Retina (tissue), 1 donor: ENCODE measurements at regions not wholly inside any gene's neighbourhood (a gene's known extent, or its start where the extent isn't known, plus 50 kb on each side); places are given as distances from the start of the nearest gene placed in this dataset.
"Not testable (repeated sequence)": the region's sequence is repeated elsewhere in the genome, so short reads cannot be mapped to it uniquely, and the experiment has no call there.

Experiments
- DNase-seq: peaks from one replicate; pipeline ENCODE4 v3.0.0-alpha.2; 2016

DNA sequence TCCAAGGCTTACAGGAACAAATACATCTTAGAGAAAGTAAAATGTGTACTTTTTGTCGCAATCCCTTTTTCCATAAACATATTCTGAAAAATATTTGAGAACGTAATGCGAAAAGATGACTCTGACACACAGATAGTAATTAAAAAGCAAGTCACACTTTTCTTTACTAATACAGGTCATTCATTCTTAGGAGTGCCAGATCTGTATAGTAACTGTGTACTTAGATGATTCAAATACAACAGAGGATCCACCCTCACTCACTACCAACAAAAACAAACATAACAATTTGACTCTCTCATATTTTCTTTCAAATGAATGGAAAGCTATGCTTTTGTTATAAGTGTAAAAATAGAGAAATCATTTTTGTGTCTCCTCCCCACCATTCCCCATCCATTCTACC is 795.4 kb downstream of the SLC6A15 start:
- DNase-seq = no peak

DNA sequence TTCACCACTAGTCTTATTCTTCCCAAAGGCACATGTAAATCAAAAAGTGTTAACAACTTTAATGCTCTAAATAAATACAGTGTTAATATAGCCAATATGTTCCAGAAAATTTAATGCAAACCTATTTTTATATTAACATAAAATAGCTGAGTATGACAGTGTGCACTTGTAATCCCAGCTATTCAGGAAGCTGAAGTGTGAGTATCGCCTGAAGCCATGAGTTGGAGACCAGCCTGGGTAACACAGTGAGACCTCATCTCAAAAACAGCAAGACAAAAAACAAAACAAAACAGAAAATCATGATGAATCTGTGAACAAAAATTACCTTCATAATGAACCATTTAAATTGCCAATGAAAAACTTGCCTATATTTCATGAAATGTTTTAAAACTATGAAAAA is 798.9 kb downstream of the SLC6A15 start:
- DNase-seq = no peak

DNA sequence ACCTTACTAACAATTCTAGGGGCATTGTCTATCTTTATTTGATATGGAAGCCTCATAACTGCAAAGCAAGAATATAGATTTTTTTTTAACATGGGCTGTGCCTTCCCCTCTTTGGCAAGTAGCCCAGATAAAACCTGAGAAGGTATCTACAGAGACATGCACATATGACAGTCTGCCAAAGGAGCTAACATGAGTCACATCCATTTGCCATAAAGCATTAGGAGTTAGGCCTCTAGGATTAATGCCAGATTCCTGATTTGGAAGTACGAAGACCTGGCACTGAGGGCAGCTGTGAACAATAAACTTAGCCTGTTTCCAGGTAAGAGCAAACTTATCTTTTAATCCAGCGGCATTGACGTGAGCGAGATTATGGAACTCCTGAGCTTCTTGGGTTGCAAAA is 808.7 kb downstream of the SLC6A15 start:
- DNase-seq = not testable (repeated sequence)

DNA sequence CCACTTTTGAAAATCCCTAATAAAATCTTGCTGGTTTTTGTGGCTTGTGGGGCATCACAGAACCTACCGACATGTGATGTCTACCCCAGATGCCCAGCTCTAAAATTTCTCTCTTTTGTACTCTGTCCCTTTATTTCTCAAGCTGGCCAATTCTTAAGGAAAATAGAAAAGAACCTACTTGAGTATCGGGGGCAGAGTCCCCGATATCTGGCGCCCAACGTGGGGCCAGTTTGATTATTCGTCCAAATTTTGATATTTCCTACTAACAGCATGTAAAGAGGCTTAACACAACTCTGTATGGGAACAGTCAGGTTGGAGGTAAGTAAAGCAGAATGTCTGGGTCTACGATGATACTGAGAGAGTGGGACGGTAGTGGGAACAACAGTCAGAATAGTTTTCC is 810.6 kb downstream of the SLC6A15 start:
- not testable (repeated sequence) for DNase-seq

DNA sequence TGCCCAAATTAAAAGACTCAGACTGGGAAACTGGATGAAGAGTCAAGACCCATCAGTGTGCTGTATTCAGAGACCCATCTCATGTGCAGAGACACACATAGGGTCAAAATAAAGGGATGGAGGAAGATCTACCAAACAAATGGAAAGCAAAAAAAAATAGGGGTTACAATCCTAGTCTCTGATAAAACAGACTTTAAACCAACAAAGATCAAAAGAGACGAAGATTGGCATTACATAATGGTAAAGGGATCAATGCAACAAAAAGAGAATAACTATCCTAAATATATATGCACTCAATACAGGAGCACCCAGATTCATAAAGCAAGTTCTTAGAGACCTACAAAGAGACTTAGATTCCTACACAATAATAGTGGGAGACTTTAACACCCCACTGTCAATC is 813.0 kb downstream of the SLC6A15 start:
- not testable (repeated sequence) for DNase-seq

DNA sequence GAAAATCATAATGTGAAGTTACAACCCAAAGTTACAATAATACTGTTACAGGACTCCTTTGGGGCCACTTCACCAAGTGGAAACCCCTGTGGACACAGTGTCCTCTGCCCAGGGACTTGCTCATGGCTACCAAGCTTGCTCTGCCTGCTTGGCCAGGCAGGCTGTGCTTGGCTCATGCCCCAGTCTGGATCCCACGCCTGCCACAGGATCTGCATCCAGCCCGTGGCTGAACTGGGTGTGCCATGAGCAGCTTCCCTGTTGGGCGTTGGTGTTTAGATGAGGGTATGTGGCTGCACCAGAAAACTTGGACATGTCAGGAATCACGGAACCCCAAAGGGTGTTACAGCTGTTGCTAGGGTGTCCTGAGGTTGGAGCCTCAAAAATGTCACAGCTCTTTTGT is 820.9 kb downstream of the SLC6A15 start:
- DNase-seq = no peak

DNA sequence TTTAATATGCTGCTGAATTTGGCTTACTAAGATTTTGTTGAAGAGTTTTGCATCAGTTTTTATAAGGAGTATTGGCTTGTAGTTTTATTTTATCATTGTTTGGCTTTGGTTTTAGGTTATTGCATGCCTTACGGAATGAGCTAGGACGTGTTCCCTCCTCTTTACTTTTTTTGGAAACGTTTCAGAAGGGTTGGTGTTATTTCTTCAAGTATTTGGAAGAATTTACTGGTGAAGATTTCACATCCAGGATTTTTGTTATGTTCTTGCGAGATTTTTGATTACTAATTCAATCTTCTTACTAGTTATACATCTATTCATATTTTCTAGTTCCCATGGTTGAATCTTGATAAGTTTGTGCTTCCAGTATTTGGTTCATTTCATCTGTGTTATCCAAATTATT is 823.2 kb downstream of the SLC6A15 start:
- no peak for DNase-seq

DNA sequence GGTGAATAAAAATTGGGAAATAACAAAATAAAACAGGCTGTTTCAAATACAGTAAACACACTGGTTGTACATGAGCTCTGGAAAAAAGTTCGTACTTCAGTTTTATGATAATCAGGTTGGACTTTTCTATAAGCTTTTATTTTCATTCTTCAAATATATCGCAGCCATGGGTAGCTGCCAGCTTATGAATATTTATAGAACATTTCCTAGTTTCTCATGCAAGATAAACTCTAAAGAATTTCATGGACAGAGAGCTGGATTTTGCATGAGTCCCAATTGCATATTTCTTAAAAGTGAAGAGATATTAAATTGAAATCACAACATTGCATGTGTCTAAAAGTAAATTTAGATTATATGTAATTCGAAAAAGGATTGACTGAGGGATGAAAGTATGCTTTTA is 827.6 kb downstream of the SLC6A15 start:
- DNase-seq = no peak

DNA sequence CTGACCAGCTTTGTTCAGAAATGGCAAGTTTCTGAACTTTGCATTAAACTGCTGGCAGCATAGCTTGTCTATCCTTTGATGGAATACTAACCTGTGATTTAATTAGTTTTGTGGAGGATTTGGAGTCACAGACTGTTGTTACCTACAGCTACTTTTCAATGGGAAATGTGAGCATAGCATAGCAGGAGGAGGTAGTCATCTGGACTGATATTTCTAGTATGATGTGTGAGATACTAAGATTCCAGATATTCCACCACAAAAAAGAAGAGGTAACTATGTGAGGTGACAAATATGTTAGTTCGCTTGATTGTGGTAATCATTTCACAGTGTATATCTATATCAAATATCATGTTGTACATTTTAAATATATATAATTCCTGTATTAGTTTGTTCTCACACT is 833.0 kb downstream of the SLC6A15 start:
- no peak for DNase-seq

GRCh38 chr12:84077679-84078078 is 834.9 kb downstream of the SLC6A15 start:
- DNase-seq = no peak

GRCh38 chr12:84075991-84076390 is 836.6 kb downstream of the SLC6A15 start:
- DNase-seq = no peak

GRCh38 chr12:84073401-84073800 is 839.2 kb downstream of the SLC6A15 start:
- no peak for DNase-seq

GRCh38 chr12:84072961-84073360 is 839.6 kb downstream of the SLC6A15 start:
- no peak for DNase-seq

DNA sequence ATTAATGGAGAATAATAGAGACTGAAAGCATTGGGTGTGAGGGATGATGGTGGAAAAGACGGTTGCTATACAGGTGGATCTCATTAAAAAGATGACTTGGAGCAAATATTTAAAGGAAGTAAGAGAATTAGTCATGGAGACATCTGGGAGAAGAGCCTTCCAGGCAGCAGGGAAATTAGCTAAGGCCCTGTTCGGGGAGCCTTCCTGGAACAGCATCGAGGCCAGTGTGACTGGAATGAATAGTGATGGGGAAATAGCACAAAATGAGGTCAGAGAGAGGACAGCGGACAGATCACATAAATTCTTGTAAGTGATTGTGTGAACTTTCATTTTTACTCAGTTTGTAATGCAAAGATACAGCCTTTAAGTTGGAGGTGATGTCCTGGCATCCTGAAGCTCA is 842.3 kb downstream of the SLC6A15 start:
- DNase-seq = no peak

DNA sequence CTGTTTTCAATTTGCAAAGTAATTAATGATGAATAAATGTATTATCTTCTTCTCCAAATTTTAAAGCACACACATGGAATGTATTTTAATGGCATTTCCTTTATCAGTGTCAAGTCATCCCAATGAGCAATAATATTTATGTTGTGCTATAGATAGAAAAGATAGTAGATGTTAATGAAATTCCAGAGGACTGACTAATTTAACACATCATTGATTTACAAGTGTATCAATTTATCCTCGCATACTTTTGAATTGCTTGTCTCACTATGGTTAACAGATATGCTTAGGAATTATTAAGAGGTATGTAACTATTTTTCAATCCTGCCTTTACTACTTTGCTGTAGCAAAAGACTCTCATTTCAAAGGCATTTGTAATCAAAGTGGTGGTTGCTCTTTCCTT is 842.9 kb downstream of the SLC6A15 start:
- DNase-seq = no peak

GRCh38 chr12:84069198-84069597 is 843.4 kb downstream of the SLC6A15 start:
- no peak for DNase-seq

- no peak for DNase-seq
Measured at GRCh38 chr12:84058136-84058535, 854.5 kb downstream of the SLC6A15 start.

GRCh38 chr12:84054811-84055210 is 857.8 kb downstream of the SLC6A15 start:
- no peak for DNase-seq

GRCh38 chr12:84047881-84048280 is 864.7 kb downstream of the SLC6A15 start:
- DNase-seq = no peak

- DNase-seq = no peak
Measured at GRCh38 chr12:84046859-84047258, 865.7 kb downstream of the SLC6A15 start.

DNA sequence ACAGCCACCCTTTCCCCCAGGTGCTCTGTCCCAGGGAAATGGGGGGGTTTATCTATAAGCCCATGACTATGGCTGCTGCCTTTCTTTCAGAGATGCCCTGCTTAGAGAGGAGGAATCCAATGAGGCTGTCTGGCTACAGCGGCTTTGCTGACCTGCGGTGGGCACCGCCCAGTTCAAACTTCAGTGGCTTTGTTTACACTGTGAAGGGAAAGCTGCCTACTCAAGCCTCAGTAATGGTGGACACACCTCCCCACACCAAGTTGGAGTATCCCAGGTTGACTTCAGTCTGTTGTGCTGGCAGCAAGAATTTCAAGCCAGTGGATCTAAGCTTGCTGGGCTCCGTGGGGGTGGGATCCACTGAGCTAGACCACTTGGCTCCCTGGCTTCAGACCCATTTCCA is 869.2 kb downstream of the SLC6A15 start:
- no peak for DNase-seq

- no peak for DNase-seq
Measured at GRCh38 chr12:84038242-84038641, 874.4 kb downstream of the SLC6A15 start.

- DNase-seq = no peak
Measured at GRCh38 chr12:84036912-84037311, 875.7 kb downstream of the SLC6A15 start.

DNA sequence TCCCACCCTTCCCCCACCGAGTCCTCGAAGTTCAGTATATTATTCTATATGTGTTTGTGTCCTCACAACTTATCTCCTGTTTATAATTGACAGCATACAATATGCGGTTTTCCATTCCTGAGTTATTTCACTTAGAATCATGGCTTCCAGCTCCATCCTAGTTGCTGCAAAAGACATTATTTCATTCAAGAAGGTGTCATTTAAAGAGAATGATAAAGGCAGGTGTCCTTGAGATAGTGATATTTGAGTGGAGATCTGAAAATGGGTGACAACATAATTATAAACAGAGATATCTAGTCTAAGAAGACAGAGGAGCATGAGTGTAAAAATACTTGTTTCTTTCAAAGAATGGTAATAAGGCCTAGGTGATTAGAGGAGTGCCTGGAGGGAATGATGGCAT is 876.8 kb downstream of the SLC6A15 start:
- no peak for DNase-seq

DNA sequence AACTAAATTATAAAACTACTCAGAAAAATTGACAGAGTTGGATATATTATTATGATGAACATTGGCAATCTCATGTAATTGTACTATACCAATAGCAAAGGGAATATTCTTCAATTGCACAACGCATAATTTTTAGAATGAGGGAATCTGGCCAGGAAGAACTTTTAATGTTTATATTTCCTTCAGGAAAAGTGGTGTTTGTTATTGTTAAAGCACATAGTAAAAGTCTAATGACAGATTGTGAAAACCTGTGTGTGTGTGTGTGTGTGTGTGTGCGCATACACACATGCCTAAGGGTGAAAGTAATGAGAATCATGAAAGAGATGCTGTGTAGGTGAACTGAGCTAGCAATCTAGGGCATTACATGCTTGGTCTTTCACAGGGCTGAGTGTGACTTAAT is 877.7 kb downstream of the SLC6A15 start:
- DNase-seq = no peak

DNA sequence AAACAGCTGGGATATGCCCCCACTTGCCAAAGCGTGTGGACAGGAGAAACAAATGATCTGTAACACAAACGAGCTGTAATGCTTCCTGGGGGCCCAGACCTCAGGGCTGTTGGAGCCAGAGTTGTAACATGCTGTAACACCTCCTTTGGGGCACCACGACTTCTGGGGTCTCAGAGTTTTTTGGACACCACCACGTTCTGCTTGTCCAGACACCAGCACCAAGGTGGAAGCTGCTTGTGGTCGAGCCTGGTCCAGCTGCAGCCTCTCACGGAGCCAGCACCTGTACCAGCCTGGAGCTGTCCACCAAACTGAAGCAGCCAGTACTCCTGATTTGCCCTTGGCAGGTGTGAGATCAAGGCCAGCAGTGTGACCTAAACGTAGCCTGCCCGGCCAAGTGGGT is 879.4 kb downstream of the SLC6A15 start:
- no peak for DNase-seq
